OCI-LY7 (cell line): ENCODE measurements at regions not wholly inside any gene's neighbourhood (a gene's known extent, or its start where the extent isn't known, plus 50 kb on each side); places are given as distances from the start of the nearest gene placed in this dataset.

ENCODE experiments used
- EZH2phosphoT487 ChIP-seq: fragments of 200-600 bp; sonication (generic); IDR thresholded peaks from 2 replicates; pipeline ENCODE4 v1.6.1; 2018; ENCODE audit warnings: low read depth, borderline replicate concordance, mild to moderate bottlenecking, mixed run types, antibody characterized with exemption, low read length, moderate library complexity, mixed read lengths
- TF ChIP-seq, protein P1 (sequence below): fragments of 200-600 bp; sonication (generic); conservative IDR thresholded peaks from 2 replicates; pipeline ENCODE4 v1.5.1; 2014; ENCODE audit warnings: mild to moderate bottlenecking, antibody characterized with exemption, low read length, moderate library complexity, mixed read lengths

GRCh38 chr11:24181395-24182047 is 315.3 kb upstream of the LUZP2 start:
- TF ChIP-seq, protein P1, sequence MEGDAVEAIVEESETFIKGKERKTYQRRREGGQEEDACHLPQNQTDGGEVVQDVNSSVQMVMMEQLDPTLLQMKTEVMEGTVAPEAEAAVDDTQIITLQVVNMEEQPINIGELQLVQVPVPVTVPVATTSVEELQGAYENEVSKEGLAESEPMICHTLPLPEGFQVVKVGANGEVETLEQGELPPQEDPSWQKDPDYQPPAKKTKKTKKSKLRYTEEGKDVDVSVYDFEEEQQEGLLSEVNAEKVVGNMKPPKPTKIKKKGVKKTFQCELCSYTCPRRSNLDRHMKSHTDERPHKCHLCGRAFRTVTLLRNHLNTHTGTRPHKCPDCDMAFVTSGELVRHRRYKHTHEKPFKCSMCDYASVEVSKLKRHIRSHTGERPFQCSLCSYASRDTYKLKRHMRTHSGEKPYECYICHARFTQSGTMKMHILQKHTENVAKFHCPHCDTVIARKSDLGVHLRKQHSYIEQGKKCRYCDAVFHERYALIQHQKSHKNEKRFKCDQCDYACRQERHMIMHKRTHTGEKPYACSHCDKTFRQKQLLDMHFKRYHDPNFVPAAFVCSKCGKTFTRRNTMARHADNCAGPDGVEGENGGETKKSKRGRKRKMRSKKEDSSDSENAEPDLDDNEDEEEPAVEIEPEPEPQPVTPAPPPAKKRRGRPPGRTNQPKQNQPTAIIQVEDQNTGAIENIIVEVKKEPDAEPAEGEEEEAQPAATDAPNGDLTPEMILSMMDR: no peak
- TF ChIP-seq EZH2phosphoT487: no peak
